ENCODE measurements at regions not wholly inside any gene's neighbourhood (a gene's known extent, or its start where the extent isn't known, plus 50 kb on each side); places are given as distances from the start of the nearest gene placed in this dataset.

DNA sequence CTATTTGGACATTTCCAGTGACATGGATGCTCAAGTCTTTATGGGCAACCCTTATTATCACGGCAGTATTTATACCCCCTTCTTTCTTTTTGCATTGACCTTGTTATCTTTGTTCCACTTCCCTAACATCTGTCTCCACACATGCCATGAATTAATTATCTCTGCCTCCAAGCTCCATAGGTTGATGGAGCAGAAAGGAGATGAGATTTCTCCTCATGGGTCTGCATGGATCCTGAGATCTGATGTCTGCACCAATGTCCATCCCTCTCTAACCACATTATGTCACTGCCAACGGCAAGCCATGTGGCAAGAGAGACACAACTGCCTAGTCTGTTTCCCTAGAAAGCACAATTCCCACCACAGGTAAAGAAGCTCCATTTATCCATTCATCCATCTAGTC lies 416.8 kb upstream of the ASIC2 start:
- no peak for TF ChIP-seq SYNCRIP (IDR thresholded peaks at IDR 0.05; ENCODE audit: insufficient read depth, low read depth, low read length)
- H3K27me3 ChIP-seq (ENCODE audit: control insufficient read depth in 1 of 2, insufficient read depth in 2 of 2, low read length in 2 of 2) = no peaks in the 10 kb centered on the region
- intact Hi-C loops (cut with micrococcal nuclease; ENCODE audit: unreplicated experiment) (no loop called here), in situ Hi-C loops (cut with HindIII; ENCODE audit: extremely low pct_ligation_motif_present, low pct_unique_long_range_greater_than_20kb) (no loop called here)
- no peak overlapping the region for H3K9ac ChIP-seq (ENCODE audit: insufficient read depth, low read depth, low read length)
- no peak for FAIRE-seq
- no peaks in the 10 kb centered on the region for H3K79me2 ChIP-seq (ENCODE audit: insufficient read depth, low read length)
- H2AFZ ChIP-seq (ENCODE audit: low read length) = no peak overlapping the region
- H3K27ac ChIP-seq (ENCODE audit: extremely low read length, insufficient read depth, low read length) = no peak overlapping the region
- H3K4me3 ChIP-seq (replicated peaks in 1 of 3; ENCODE audit: insufficient read depth in 1 of 3, low read depth in 2 of 3, low read length in 3 of 3) = no peak overlapping the region
- ChIA-PET CTCF (ENCODE audit: low intra/inter-chr PET ratio, low total read pairs) (no interaction called here), POLR2A (no interaction called here)
- H3K36me3 ChIP-seq (replicated peaks in 1 of 2; ENCODE audit: control insufficient read depth in 1 of 2, insufficient read depth in 2 of 2, low read length in 2 of 2) = no peaks in the 10 kb centered on the region
- ATAC-seq = no peak
- H3K4me2 ChIP-seq (ENCODE audit: low read depth, low read length) = no peak overlapping the region
- no peak for DNase-seq (ENCODE audit: low spot score)
- H4K20me1 ChIP-seq (ENCODE audit: insufficient read depth, low read length) = no peaks in the 10 kb centered on the region
- H3K4me1 ChIP-seq (ENCODE audit: insufficient read depth, low read length) = no peaks in the 10 kb centered on the region
- BruUV-seq (replicated peaks) = no TSS peak
- H3K9me3 ChIP-seq (ENCODE audit: low read length) = no peaks in the 10 kb centered on the region
- 0% methylated on average over 2 of the region's 2 CpGs for WGBS (ENCODE audit: low lambda C conversion rate)

DNA sequence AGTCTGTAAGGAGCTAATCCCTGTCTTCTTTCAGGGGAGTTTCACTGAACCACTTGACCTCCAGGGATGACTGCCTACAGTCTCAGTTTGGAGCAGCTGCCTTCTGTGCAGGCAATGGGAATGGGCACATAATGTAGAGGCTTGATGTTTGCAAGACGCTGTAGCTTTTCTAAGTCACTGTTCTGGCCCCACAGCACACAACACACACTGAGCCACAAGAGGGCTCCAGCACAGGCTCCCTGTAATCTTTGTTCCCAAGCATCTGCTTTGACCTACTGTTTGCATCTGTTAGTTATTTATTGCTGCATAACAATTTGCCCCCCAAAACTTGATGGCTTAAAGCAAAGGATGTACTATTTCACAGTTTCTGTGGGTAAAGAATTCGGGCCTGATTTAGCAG lies 419.0 kb upstream of the ASIC2 start:
- intact Hi-C loops (cut with micrococcal nuclease; ENCODE audit: unreplicated experiment) = no loop called here
- BruUV-seq (replicated peaks) = no TSS peak
- Histone ChIP-seq H3K9ac (ENCODE audit: insufficient read depth, low read depth, low read length) (no peak overlapping the region), H3K27me3 (ENCODE audit: control insufficient read depth in 1 of 2, insufficient read depth in 2 of 2, low read length in 2 of 2) (no peaks in the 10 kb centered on the region), H3K9me3 (ENCODE audit: low read length) (no peaks in the 10 kb centered on the region), H3K4me3 (replicated peaks in 1 of 3; ENCODE audit: insufficient read depth in 1 of 3, low read depth in 2 of 3, low read length in 3 of 3) (no peak overlapping the region), H3K27ac (ENCODE audit: extremely low read length, insufficient read depth, low read length) (no peak overlapping the region), H2AFZ (ENCODE audit: low read length) (no peak overlapping the region), H3K4me2 (ENCODE audit: low read depth, low read length) (no peak overlapping the region), H3K4me1 (ENCODE audit: insufficient read depth, low read length) (no peaks in the 10 kb centered on the region), H3K36me3 (replicated peaks in 1 of 2; ENCODE audit: control insufficient read depth in 1 of 2, insufficient read depth in 2 of 2, low read length in 2 of 2) (no peaks in the 10 kb centered on the region), H3K79me2 (ENCODE audit: insufficient read depth, low read length) (no peaks in the 10 kb centered on the region), H4K20me1 (ENCODE audit: insufficient read depth, low read length) (no peaks in the 10 kb centered on the region)
- TF ChIP-seq, protein P1, sequence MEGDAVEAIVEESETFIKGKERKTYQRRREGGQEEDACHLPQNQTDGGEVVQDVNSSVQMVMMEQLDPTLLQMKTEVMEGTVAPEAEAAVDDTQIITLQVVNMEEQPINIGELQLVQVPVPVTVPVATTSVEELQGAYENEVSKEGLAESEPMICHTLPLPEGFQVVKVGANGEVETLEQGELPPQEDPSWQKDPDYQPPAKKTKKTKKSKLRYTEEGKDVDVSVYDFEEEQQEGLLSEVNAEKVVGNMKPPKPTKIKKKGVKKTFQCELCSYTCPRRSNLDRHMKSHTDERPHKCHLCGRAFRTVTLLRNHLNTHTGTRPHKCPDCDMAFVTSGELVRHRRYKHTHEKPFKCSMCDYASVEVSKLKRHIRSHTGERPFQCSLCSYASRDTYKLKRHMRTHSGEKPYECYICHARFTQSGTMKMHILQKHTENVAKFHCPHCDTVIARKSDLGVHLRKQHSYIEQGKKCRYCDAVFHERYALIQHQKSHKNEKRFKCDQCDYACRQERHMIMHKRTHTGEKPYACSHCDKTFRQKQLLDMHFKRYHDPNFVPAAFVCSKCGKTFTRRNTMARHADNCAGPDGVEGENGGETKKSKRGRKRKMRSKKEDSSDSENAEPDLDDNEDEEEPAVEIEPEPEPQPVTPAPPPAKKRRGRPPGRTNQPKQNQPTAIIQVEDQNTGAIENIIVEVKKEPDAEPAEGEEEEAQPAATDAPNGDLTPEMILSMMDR (CRISPR knock-in tag; IDR thresholded peaks at IDR 0.05) = peak; percentile 13; the same call in 1 of the 2 replicates
- TF ChIP-seq, protein P2, sequence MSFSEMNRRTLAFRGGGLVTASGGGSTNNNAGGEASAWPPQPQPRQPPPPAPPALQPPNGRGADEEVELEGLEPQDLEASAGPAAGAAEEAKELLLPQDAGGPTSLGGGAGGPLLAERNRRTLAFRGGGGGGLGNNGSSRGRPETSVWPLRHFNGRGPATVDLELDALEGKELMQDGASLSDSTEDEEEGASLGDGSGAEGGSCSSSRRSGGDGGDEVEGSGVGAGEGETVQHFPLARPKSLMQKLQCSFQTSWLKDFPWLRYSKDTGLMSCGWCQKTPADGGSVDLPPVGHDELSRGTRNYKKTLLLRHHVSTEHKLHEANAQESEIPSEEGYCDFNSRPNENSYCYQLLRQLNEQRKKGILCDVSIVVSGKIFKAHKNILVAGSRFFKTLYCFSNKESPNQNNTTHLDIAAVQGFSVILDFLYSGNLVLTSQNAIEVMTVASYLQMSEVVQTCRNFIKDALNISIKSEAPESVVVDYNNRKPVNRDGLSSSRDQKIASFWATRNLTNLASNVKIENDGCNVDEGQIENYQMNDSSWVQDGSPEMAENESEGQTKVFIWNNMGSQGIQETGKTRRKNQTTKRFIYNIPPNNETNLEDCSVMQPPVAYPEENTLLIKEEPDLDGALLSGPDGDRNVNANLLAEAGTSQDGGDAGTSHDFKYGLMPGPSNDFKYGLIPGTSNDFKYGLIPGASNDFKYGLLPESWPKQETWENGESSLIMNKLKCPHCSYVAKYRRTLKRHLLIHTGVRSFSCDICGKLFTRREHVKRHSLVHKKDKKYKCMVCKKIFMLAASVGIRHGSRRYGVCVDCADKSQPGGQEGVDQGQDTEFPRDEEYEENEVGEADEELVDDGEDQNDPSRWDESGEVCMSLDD (CRISPR knock-in tag; IDR thresholded peaks at IDR 0.05; ENCODE audit: borderline replicate concordance) = no peak
- ATAC-seq (0 out of 3 replicates have a peak, but pooled peaks have one; percentile 39), DNase-seq (ENCODE audit: low spot score) (no peak), FAIRE-seq (no peak)
- WGBS (ENCODE audit: low lambda C conversion rate) = 0% methylated on average over 2 of the region's 2 CpGs
- ChIA-PET CTCF (ENCODE audit: low intra/inter-chr PET ratio, low total read pairs) (no interaction called here), POLR2A (no interaction called here)
- in situ Hi-C loops (cut with HindIII; ENCODE audit: extremely low pct_ligation_motif_present, low pct_unique_long_range_greater_than_20kb) = no loop called here

Measured in HepG2 (cell line).